NCI-H2227 treated with DMSO at 0.1 percent for 48 hours (cell line): ENCODE measurements at regions not wholly inside any gene's neighbourhood (a gene's known extent, or its start where the extent isn't known, plus 50 kb on each side); places are given as distances from the start of the nearest gene placed in this dataset.
A peak's percentile ranks its signal among the peaks of the same experiment; 100 is the strongest.
"Not testable (repeated sequence)": the region's sequence is repeated elsewhere in the genome, so short reads cannot be mapped to it uniquely, and the experiment has no call there.

Experiments
- DNase-seq: peaks from one replicate; lab custom pipeline; 2025; lab: John Stamatoyannopoulos, UW

DNA sequence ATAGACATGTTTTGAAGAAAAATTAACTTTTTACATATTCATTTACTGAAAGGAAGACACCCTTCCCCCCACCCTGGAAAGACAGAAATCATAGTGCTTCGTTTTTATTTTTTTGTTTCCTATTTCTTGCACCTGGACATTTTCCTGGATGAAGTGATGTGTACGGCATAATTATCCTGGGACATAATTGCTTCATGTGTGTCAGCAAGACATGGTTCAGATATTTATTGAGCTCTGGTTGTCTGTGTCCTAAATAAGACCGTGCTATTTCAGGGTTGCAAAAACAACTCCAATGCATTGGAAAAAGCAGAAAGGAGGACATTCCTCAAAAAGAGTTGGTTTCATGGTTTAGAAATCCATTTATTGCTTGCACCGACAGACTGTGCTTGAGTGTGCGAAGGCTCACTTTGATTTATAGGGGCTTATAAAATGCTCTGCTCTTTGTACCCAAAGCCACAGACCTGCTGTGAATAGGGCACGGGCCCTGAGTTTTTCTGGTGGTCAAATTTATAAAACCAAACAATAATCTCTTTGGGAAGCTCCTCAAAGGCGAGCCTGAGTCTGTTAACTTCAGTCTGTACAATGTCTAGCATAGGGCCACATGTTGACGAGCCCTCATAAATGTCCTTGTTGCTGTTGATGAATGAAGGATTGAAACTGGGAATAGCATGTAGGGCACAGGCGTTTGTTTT lies 179.5 kb downstream of the SOX4 start:
- no peak for DNase-seq

DNA sequence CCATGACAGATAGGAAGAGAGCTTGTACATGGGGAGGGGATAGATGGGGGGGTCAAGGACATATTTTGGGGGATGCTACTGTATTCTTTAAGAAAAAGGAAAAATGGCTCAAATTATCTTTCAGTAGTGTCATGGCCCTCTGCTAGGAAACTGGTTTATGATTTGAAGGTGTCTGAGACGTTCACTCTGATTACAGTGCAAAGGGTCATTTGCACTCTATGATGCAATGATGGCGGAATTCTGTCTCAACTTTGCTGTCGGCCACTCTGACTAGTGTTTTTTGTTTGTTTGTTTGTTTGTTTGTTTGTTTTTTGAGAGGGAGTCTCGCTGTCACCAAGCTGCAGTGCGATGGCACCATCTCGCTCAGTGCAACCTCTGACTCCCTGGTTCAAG lies 180.0 kb downstream of the SOX4 start:
- DNase-seq, result no peak

DNA sequence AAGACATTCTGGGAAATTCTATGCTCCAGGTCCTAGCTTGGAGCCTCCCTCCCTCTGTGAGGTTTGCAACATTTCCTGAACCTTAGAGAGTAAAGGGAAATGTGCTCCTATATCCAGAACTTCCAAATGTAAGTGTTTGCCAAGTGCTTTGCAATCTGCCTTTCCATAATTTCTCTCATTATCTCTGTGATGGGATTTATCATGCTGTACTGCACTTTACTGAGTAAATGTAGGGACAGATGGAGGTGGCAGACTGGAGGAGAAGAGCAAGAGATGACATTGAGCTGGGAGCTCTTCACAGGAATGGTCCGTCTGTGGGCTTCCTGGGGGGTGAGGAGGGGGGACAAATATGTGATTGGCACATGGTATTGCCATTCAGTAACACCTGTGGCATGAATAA lies 184.3 kb downstream of the SOX4 start:
- DNase-seq, result no peak

DNA sequence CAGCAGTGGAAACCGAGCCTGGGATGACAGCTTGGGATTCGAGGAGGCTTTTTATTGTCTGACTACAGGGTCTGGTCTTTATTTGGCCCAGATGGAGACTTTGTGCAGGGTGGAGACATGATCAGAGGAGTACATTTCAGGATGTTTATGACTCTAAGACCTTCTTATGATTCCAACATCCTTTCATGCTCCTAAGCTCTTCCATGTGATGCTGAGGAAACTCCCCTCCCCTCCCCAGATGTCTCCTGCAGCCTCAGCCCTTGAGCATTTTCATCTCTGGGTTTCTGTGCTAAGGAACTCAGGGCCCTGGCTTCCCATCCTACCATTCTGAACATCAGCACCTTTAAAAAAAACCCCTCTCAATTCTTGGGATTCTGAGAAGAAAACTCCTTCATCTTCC lies 186.6 kb downstream of the SOX4 start:
- DNase-seq, result no peak

DNA sequence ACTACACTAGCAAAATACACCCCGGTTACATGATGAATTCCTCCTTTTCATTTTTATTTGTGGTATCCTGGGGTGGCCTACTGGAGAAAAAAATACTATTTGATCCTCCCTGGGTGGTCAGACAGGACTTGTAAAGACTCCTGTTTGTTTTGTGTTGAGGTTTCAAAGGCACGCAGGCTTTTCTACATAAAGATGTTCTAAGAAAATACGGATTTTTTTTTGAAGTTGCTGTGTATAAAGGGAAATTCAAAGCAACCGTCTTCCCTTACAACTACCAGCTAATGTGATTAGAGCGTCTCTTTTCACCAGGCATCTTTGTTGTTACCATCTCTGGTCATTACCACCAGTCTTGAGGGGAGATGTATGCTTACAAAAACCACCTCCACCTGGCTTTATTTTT lies 187.1 kb downstream of the SOX4 start:
- no peak for DNase-seq

DNA sequence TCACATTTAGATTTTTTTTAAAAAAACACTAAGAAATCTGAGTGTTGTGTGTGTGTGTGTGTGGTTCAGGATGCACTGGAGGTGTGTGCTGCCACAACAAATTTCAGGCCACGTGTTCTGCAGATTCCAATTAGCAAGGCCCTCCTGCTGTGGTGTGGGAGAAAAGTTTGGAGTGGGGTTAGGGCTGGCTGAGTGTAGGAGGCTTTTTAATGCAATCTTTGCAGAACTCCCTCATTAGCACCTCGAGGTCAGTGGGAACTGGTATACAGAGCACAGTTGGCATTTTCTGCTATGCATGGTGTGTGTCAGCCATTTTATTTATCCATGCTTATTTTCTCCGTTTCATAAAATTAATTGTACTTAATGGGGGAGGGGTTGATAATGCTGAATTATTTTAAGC lies 187.6 kb downstream of the SOX4 start:
- DNase-seq, result no peak

DNA sequence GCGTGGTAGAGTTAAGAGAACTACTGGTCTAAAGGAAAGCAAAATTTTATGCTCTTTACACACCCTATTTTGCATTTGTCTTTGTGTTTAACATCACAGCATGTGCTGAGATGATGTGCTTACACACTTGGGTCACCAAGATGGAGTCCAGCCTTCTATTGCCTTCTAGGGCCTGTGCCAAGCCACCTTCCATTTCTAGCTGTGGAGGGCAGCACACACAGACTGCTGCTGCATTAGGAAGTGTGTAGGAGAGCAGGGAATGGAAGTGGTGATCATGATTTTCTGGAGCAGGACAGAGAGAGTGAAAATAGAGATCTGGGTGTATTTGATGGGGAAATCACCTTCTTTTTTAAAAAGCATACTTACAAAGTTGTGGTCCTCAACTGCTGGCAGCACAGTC lies 191.6 kb downstream of the SOX4 start:
- DNase-seq, result no peak

DNA sequence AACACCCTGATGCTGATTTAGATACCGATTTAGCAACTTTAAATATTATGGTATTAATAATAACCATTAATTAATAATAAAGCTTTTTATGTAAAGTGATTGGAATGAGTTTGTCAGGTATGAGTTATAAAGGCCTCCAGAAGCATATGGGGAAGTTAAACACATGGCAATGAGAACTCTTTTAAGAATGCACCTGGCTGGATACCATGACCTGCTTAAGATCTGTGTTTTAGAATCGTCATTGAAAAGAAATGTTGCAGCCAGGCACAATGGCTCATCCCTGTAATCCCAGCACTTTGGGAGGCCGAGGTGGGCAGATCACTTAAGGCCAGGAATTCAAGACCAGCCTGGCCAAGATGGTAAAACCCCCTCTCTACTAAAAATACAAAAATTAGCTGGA lies 197.5 kb downstream of the SOX4 start:
- no peak for DNase-seq

DNA sequence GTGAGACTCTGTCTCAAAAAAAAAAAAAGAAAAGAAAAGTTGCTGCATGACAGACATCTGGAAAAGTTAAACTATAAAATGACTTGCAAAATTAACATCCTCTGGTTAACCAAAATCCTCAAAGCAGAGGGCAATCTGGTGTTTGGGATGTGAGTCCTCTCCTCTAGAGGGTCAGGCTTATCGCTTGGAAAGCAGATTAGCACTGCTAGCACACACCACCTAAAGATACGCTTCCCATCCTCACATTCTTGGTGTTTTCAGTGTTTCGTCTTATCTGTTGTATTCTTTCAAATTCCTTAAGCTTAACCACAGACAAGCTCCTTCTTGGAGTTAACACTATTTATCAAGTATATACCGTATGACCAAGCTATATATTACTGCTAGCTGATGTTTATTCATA lies 198.0 kb downstream of the SOX4 start:
- no peak for DNase-seq

DNA sequence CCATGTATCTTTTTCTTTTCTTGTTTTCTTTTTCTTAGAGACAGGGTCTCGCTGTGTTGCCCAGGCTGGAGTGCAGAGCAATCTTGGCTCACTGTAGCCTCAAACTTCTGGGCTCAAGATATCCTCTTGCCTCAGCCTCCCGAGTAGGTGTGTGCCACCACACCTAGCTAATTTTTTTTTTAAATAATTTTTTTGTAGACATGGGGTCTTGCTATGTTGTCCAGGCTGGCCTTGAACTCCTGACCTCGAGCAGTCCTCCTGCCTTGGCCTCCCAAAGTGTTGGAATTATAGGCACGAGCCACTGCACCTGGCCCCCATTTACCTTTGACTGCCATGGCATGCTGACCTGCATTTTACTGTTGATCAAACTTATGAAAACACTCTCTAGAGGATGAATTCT lies 198.6 kb downstream of the SOX4 start:
- no peak for DNase-seq

DNA sequence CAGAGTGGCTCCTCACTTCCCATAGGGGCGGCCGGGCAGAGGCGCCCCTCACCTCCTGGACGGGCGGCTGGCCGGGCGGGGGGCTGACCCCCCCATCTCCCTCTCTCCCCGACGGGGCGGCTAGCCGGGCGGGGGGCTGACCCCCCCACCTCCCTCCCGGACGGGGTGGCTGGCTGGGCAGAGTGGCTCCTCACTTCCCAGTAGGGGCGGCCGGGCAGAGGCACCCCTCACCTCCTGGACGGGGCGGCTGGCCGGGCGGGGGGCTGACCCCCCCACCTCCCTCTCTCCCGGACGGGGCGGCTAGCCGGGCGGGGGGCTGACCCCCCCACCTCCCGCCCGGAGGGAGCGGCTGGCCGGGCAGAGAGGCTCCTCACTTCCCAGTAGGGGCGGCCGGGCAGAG lies 203.4 kb downstream of the SOX4 start:
- not testable (repeated sequence) for DNase-seq

DNA sequence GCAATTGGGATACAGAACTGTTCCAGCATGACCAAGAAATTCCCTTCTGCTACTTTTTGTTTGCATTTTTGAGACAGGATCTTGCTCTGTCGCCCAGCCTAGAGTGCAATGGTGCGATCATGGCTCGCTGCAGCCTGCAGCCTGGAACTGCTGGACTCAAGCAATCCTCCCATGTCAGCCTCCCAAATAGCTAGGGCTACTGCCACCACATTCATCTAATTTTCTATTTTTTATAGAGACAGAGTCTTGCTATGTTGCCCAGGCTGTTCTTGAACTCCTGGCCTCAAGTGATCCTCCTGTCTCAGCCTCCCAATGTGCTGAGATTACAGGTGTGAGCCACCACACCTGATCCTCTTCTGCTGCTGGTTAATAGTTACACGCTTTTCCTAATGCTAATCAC lies 204.9 kb downstream of the SOX4 start:
- no peak for DNase-seq

DNA sequence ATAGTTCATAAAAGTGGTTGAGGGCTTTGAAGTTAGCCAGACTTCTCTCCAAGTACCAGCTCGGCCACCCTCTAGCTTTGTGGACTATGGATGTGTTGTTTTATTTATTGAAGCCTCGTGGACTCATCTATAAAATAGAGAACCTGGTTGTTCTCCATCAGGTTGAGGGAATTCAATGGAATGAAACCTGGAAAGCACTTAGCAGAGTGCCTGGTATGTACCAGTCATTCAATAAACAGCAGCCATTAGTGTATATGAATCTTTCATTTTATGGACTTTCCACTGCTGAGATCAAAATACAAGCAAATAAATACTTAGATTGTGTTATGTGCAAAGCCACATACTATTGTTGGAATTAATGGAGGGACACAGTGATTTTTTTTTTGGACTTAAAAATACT lies 206.8 kb downstream of the SOX4 start:
- no peak for DNase-seq

DNA sequence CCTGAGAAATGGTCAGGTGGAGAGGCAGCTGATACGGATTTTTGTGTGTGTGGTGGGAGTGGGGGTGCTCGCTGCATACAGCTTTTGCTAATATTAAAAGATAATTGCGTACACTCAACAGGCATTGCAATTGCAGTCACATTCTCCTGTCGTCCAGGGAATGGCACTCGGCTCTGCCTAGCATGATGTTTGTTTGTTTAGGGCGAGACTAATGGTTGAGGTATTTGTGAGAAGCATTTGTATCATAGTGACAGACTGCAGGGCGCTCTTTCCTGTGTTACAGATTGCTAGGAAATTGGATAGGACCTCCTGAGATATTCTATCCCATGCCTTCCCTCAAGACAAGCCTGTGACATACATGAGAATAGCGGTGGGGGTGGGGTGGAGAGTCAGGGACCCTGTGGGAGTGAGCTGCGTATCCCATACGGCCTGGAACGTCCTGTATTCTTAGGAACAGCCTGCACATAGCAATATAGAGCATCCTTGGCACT lies 207.4 kb downstream of the SOX4 start:
- peak; percentile 35 for DNase-seq

DNA sequence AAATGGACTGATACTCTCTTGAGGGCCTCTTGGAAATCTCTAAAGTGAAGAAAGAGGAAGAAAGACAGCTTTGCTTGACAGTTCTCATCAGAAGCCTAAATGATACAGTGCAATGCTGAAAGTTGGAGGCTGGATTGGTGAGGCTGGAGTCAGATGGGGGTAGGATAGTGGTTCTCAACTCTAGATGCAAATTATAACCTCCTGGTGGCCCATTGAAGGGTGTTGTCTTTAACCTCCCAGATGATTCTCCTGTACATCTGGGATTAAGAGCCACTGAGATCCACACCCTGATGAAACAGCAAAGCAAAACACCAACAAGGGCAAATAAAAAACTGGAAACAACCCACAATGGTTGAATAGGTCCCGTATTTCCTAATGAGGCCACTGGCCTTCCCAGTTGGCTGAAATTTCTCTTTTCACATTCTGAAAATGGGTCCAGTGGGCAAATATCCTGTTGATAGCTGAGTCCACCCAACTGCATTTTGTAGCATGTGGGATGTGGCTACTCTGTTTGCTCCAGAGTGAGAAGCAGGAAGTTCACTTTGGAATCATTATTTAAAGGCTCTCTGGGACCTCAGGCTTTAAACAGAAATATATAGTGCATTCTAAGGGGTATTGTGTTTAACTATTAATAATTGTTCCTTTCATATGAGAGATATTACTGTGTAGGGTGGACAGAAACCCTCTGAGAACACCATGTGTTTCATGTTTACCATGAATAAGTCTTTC lies 208.1 kb downstream of the SOX4 start:
- DNase-seq, result no peak

DNA sequence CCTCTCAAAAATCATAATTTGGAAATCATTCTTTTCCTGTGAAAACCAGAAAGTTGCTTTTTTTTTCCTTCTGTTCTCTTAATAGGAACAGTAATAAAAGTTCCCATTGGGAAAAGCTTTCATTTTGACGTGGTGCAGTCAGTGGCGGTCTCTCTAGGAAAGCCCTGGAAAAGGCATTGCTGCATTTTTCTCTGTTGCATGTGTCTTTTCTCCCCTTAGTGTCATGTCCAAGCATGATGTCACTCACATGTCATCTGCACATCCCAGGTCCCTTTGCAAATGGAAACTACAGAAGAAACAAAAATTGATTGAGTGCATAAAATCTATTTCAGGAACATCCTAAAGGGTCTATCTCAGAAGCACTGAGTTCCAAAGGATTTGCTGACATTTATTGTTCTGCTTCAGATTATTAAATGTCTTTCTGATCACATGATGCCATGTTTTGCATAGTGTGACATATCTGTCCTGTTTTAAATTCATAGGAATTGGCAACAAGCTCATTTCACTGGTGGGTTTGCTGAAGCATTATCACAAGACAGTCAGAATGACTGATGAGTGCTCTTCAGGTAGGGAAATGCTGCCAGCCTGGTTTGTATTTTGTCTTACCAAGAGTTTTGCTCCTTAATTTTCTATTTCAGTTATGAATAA lies 208.7 kb downstream of the SOX4 start:
- DNase-seq, result no peak

DNA sequence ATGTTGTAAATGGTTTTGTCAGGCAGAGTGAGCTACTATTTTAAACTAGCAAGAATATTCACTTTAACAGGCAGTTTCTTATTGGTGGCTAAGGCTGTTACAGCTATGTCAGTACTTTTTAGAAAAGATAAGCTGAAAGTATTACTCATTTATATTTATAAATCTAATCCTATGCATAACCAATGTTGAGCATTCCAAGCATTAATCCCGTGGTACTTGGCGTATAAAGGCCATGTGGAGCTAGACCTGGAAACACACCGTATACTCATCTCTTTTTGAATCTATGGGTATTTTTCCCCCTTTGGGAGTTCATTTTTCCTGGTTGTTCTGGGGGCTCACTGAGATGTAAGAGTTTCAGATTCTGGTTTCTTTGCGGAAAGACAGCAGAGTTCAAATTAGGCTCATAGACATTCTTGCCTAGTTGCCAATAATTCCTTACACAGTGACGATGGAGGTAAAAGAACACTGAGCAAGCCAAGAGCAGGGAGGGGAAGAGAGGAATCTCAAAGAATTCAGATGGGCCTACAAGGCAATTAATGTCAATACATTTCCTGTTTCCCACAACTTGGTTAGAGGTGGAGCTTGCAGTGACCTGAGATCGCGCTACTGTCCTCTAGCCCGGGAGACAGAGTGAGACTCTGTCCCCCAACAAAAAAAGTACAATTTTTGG lies 211.5 kb downstream of the SOX4 start:
- no peak for DNase-seq

DNA sequence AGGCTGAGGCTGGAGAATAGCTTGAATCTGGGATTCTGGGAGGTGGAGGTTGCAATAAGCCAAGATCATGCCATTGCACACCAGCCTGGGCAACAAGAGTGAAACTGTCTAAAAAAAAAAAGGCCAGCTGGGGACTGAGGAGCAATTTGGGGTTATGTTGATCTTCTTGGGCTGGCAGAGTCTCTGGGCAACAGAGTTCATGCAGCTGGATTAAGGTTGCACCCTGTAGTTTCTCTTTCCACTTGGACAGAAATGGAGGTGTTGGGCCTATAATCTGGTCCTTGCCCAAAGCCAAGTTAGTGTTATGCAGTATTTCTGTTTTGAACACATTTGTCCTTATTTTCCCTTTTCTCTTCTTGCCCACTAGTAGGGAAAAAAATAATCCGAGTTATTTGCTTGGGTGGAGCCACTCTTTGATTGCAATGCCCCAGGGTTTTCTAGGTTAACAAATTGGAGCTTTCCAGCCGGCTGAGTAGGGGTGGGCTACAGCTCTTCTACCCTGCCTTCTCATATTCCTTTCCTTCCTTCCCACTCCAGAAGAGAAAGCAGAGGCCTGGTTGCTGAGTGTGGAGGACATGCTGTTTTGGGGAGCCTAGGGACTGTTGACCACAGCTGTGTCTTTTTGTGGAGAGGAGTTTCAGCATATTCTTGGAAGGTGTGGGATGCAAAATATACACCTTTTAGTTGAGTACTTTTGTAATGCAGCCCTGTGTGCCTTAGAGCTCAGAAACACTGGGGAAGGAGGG lies 213.9 kb downstream of the SOX4 start:
- DNase-seq, result no peak

DNA sequence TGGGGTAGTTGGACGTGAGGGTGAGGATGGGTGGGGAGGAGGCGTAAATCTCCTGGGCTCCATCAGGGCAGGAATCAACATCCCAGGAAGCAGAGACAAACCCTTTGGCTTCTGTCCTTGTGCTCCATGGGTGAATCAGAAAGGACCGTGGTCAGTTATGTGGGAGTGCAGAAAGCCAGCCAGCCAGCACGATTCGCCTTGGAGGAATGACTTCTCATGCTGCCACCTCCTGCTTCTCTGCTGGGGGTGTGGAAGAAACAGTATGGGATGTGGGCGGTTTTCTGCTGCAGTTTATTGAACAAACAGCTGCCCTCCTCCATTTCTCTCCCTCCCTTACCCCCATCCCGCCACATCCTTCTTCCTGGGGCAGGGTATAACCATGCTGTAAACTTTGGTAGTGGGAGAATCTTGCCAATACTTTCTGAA lies 214.5 kb downstream of the SOX4 start:
- no peak for DNase-seq

DNA sequence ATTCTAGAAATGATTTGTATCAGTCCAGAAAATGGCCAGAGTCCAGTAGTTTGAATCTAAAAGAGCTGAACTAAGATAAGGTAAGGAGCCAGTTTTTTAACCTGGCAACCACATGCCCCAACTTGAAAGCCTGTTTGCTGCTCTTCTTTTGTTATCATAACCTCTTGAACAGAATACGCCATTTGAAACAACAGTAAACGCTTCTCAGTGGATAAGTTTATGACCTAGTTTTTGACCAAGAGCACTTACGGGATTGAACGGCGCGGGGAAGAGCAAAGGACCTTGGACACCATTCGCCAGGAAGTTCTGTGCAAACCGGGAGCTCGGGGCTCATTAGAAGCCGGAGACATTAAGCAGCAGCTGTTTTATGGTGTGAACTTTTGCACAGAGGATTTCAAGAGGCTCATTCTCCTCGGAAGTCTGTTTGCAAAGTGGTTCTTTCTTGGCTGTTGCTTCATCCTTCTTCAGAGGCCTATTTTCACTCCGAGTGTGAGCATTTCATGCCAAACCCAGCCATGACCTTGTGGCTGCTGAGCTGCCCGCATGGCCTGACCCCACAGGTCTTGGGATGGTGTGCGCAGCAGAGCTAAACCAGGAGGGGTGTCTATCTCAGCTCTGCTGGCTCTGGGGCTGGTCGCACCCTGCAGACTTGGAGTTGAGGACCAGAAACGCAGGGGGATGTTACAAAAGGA lies 215.1 kb downstream of the SOX4 start:
- DNase-seq, result peak; percentile 28

DNA sequence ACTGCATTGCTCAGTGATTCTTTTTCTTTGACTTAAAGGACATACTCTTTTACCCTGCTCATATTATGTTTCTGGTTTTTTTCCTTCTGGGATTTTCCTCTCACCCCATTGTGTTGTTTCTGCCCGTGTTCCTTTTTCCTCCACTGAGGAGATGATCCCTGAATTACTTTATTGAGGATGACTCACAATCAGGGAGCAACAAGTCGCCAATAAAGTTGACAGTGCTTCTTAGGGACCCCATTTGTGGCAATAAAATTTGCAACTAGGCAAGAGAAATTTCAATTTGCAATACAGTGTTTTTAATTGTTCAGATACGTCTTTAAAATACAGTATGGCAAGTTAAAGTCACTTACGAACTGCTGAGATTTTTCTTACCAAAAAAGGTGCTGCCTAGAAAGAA lies 217.9 kb downstream of the SOX4 start:
- DNase-seq, result no peak
